ENCODE measurements at regions not wholly inside any gene's neighbourhood (a gene's known extent, or its start where the extent isn't known, plus 50 kb on each side); places are given as distances from the start of the nearest gene placed in this dataset.

DNA sequence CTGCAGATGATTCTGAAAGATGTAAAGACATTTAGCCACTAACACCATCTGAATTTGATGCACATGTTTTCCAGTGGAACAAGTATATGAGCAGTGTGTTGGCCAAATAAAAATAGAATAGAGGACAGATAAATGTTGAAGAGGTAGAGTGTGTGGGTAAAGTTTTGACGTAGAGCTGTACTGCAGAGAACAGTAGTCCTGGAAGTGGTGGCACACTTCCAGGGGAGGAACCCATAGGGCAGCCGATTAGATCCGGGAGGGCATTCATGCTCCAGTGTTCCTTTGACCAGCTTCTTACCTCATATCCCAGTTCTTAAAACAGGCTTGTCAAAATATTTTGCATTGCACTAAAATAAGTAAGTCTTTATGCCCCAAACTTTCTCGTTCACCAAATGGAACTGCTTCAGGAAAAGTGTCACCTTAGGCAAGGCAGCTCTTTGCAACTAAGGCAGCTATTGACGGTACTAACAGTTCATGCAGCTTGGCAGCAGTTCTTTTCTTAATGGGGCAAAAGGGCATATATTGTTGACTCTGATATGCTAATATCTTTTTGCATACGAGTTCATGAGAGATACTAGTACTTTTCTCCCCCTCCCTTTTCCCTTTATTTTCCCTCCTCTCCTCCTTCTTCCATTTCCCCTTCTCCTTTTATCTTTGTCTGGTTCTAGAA is 429.3 kb upstream of the AZI2 start:
- no peaks in the 10 kb centered on the region for H3K79me2 ChIP-seq (ENCODE audit: control insufficient read depth in 1 of 2, insufficient read depth in 2 of 2, low read length in 2 of 2)
- H3K18ac ChIP-seq (ENCODE audit: extremely low read depth, low read length): no peak overlapping the region
- no peak overlapping the region for H3K27ac ChIP-seq (ENCODE audit: low read depth, low read length)
- no peaks in the 10 kb centered on the region for H4K20me1 ChIP-seq (replicated peaks in 1 of 2; ENCODE audit: control insufficient read depth in 1 of 2, insufficient read depth in 2 of 2, low read length in 2 of 2)
- no peak overlapping the region for H2BK12ac ChIP-seq (ENCODE audit: low read depth, low read length)
- H3K27me3 ChIP-seq (replicated peaks in 1 of 4; ENCODE audit: control insufficient read depth in 3 of 4, extremely low read depth in 1 of 4, insufficient read depth in 3 of 4, low read length in 3 of 4): no peaks in the 10 kb centered on the region
- H3K56ac ChIP-seq (replicated peaks; ENCODE audit: insufficient read length, low read depth, low read length): no peak overlapping the region
- no peak overlapping the region for H4K8ac ChIP-seq (ENCODE audit: extremely low read depth, insufficient read depth, low read length)
- no peak overlapping the region for H2AK5ac ChIP-seq (ENCODE audit: low read depth, low read length)
- H2BK15ac ChIP-seq (ENCODE audit: low read length): no peak overlapping the region
- no peaks in the 10 kb centered on the region for H3K36me3 ChIP-seq (ENCODE audit: control insufficient read depth in 2 of 4, insufficient read depth in 4 of 4, low read length in 3 of 4)
- WGBS, 2 experiments (ENCODE audit: extremely low coverage in 1 of 2, insufficient coverage in 1 of 2, insufficient read length in 1 of 2, insufficient replicate concordance in 2 of 2, low coverage in 1 of 2, low lambda C conversion rate in 2 of 2, missing lambda C conversion rate in 1 of 2): 95% methylated on average over 6 of the region's 6 CpGs; no CpG with 5 or more reads in 1 of the 2 experiments
- no peak for FAIRE-seq
- no peak for DNase-seq (ENCODE audit: low read depth in 1 of 2, low spot score in 2 of 2)
- no peak overlapping the region for H3K4ac ChIP-seq (replicated peaks; ENCODE audit: insufficient read length, low read depth, low read length)
- H3K9ac ChIP-seq (replicated peaks in 1 of 4; ENCODE audit: extremely low read depth in 1 of 4, low read depth in 3 of 4, low read length in 3 of 4): no peak overlapping the region
- no peak overlapping the region for H2BK120ac ChIP-seq (replicated peaks; ENCODE audit: low read depth, low read length)
- no peak overlapping the region for H2BK5ac ChIP-seq (ENCODE audit: low read depth, low read length)
- no peak overlapping the region for H4K5ac ChIP-seq (ENCODE audit: insufficient read length, low read depth, low read length)
- H3K4me1 ChIP-seq (replicated peaks in 1 of 4; ENCODE audit: control insufficient read depth in 3 of 4, insufficient read depth in 4 of 4, low read length in 3 of 4): no peaks in the 10 kb centered on the region; a peak in 1 of 7 replicates
- H2BK20ac ChIP-seq (ENCODE audit: low read length): no peak overlapping the region
- no peak overlapping the region for H4K91ac ChIP-seq (replicated peaks; ENCODE audit: insufficient read length, low read length)
- no peaks in the 10 kb centered on the region for H3K79me1 ChIP-seq (ENCODE audit: low read depth, low read length)
- CTCF ChIA-PET (ENCODE audit: partially characterized antibody): interaction anchor here (0.5 to 0.7 kb wide), 2 partner anchors 31 to 637 kb away, joined by 3 read pairs; no protein-coding TSS in a partner anchor
- H3K23me2 ChIP-seq (ENCODE audit: low read depth, low read length): no peaks in the 10 kb centered on the region; the same call in 1 of the 2 replicates
- TF ChIP-seq CHD2 (IDR thresholded peaks at IDR 0.05; ENCODE audit: low read length): no peak
- TF ChIP-seq TAF7 (optimal IDR thresholded peaks at IDR 0.05; ENCODE audit: borderline replicate concordance, low read depth, low read length): no peak
- TF ChIP-seq CBX8 (IDR thresholded peaks at IDR 0.05; ENCODE audit: borderline replicate concordance, low read depth, low read length): no peak
- TF ChIP-seq, protein P1, sequence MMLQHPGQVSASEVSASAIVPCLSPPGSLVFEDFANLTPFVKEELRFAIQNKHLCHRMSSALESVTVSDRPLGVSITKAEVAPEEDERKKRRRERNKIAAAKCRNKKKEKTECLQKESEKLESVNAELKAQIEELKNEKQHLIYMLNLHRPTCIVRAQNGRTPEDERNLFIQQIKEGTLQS (IDR thresholded peaks at IDR 0.05; ENCODE audit: insufficient read depth, low read depth, low read length): no peak
- no peak for TF ChIP-seq HDAC2 (IDR thresholded peaks at IDR 0.05; ENCODE audit: borderline replicate concordance in 1 of 2, low read depth in 2 of 2, low read length in 2 of 2)
- no peak for TF ChIP-seq CEBPB (IDR thresholded peaks at IDR 0.05; ENCODE audit: low read depth, low read length)
- TF ChIP-seq MAX (IDR thresholded peaks at IDR 0.05): no peak
- TF ChIP-seq MAFK (IDR thresholded peaks at IDR 0.05; ENCODE audit: low read depth, low read length): no peak
- no peak for TF ChIP-seq KDM5A (IDR thresholded peaks at IDR 0.05; ENCODE audit: low read length)
- TF ChIP-seq PHF8 (conservative IDR thresholded peaks at IDR 0.05; ENCODE audit: low read depth, low read length): no peak
- H2AFZ ChIP-seq (ENCODE audit: low read length): no peak overlapping the region
- POLR2A ChIA-PET (ENCODE audit: partially characterized antibody): no interaction called here
- H3K9me3 ChIP-seq (ENCODE audit: insufficient read depth in 2 of 2, low read depth in 1 of 2, low read length in 1 of 2): no peaks in the 10 kb centered on the region
- H3K4me2 ChIP-seq (ENCODE audit: insufficient read depth in 1 of 2, low read depth in 2 of 2, low read length in 2 of 2): no peak overlapping the region
- no peak overlapping the region for H3K23ac ChIP-seq (ENCODE audit: insufficient read length)
- no peak overlapping the region for H3K14ac ChIP-seq (ENCODE audit: insufficient read length)
- no peak overlapping the region for H3K4me3 ChIP-seq (ENCODE audit: extremely low read depth in 1 of 4, insufficient read depth in 2 of 4, low read depth in 3 of 4, low read length in 4 of 4)

Data from H1 (cell line).